ENCODE measurements at regions not wholly inside any gene's neighbourhood (a gene's known extent, or its start where the extent isn't known, plus 50 kb on each side); places are given as distances from the start of the nearest gene placed in this dataset.

- no peaks in the 10 kb centered on the region for H3K27me3 ChIP-seq
- intact Hi-C loops (cut with DNase I; ENCODE audit: low total_unique reads) (no loop called here), in situ Hi-C loops (cut with MboI; ENCODE audit: low pct_ligation_motif_present in 1 of 4, low pct_unique_long_range_greater_than_20kb in 1 of 4, low sequenced_read_pairs in 3 of 4) (no loop called here)
- no peaks in the 10 kb centered on the region for H3K4me1 ChIP-seq
- H3K27ac ChIP-seq: no peak overlapping the region
- no peak overlapping the region for H3K4me3 ChIP-seq
- DNase-seq: no peak
- 55 to 75% methylated on average over 2 of the region's 2 CpGs for WGBS, 2 donors (ENCODE audit: low coverage in 1 of 2)
- TF ChIP-seq CTCF (IDR thresholded peaks at IDR 0.05): no peak
- H3K36me3 ChIP-seq: no peaks in the 10 kb centered on the region
- no peaks in the 10 kb centered on the region for H3K9me3 ChIP-seq
Observed at GRCh38 chr4:57672846-57673433, 562.8 kb upstream of the IGFBP7 start.

GRCh38 chr4:57668621-57669020, 558.4 kb upstream of the IGFBP7 start:
- Histone ChIP-seq H3K4me1 (no peaks in the 10 kb centered on the region), H3K27ac (no peak overlapping the region), H3K36me3 (no peaks in the 10 kb centered on the region), H3K27me3 (no peaks in the 10 kb centered on the region), H3K9me3 (no peaks in the 10 kb centered on the region), H3K4me3 (no peak overlapping the region)
- DNase-seq: no peak
- 30 to 35% methylated on average over 2 of the region's 2 CpGs for WGBS, 2 donors (ENCODE audit: low coverage in 1 of 2)
- intact Hi-C loops (cut with DNase I; ENCODE audit: low total_unique reads): no loop called here
- in situ Hi-C loops (cut with MboI; ENCODE audit: low pct_ligation_motif_present in 1 of 4, low pct_unique_long_range_greater_than_20kb in 1 of 4, low sequenced_read_pairs in 3 of 4): no loop called here
- TF ChIP-seq POLR2AphosphoS5 (IDR thresholded peaks at IDR 0.05): no peak
- TF ChIP-seq POLR2A (IDR thresholded peaks at IDR 0.05): no peak
- TF ChIP-seq EP300 (IDR thresholded peaks at IDR 0.05; ENCODE audit: low read depth): no peak
- no peak for TF ChIP-seq CTCF (IDR thresholded peaks at IDR 0.05)

- intact Hi-C loops (cut with DNase I; ENCODE audit: low total_unique reads): no loop called here
- H3K27me3 ChIP-seq: no peaks in the 10 kb centered on the region
- no peak overlapping the region for H3K4me3 ChIP-seq
- no peaks in the 10 kb centered on the region for H3K9me3 ChIP-seq
- H3K4me1 ChIP-seq: no peaks in the 10 kb centered on the region
- no peak overlapping the region for H3K27ac ChIP-seq
- WGBS, 2 donors (ENCODE audit: low coverage in 1 of 2): 50 to 62% methylated on average over 3 of the region's 3 CpGs
- no peak for TF ChIP-seq POLR2AphosphoS5 (IDR thresholded peaks at IDR 0.05)
- no peak for TF ChIP-seq CTCF (IDR thresholded peaks at IDR 0.05)
- no peak for TF ChIP-seq EP300 (IDR thresholded peaks at IDR 0.05; ENCODE audit: low read depth)
- in situ Hi-C loops (cut with MboI; ENCODE audit: low pct_ligation_motif_present in 1 of 4, low pct_unique_long_range_greater_than_20kb in 1 of 4, low sequenced_read_pairs in 3 of 4): no loop called here
- no peak for DNase-seq
- no peaks in the 10 kb centered on the region for H3K36me3 ChIP-seq
Observed at GRCh38 chr4:57665806-57666205, 555.6 kb upstream of the IGFBP7 start.

GRCh38 chr4:57661517-57662090, 551.4 kb upstream of the IGFBP7 start:
- Histone ChIP-seq H3K4me3 (no peak overlapping the region), H3K36me3 (no peaks in the 10 kb centered on the region), H3K27me3 (no peaks in the 10 kb centered on the region), H3K4me1 (no peaks in the 10 kb centered on the region), H3K9me3 (no peaks in the 10 kb centered on the region), H3K27ac (no peak overlapping the region)
- in situ Hi-C loops (cut with MboI; ENCODE audit: low pct_ligation_motif_present in 1 of 4, low pct_unique_long_range_greater_than_20kb in 1 of 4, low sequenced_read_pairs in 3 of 4) (no loop called here), intact Hi-C loops (cut with DNase I; ENCODE audit: low total_unique reads) (no loop called here)
- DNase-seq: no peak
- WGBS, 2 donors (ENCODE audit: low coverage in 1 of 2): 34 to 46% methylated on average over 5 of the region's 5 CpGs
- no peak for TF ChIP-seq POLR2AphosphoS5 (IDR thresholded peaks at IDR 0.05)
- TF ChIP-seq EP300 (IDR thresholded peaks at IDR 0.05; ENCODE audit: low read depth): no peak
- no peak for TF ChIP-seq POLR2A (IDR thresholded peaks at IDR 0.05)
- no peak for TF ChIP-seq CTCF (IDR thresholded peaks at IDR 0.05)

Data from transverse colon (tissue), 4 donors.